Sigmoid colon (tissue), 6 donors: ENCODE measurements at regions not wholly inside any gene's neighbourhood (a gene's known extent, or its start where the extent isn't known, plus 50 kb on each side); places are given as distances from the start of the nearest gene placed in this dataset.

Source experiments
- DNase-seq: peaks from one replicate; pipeline ENCODE4 v3.0.0-alpha.2; 2019
- H3K27ac ChIP-seq, 4 donors: fragments of 200-600 bp; sonication (generic); one replicate each; pipeline ENCODE4 v1.5.1; 2016 to 2019; ENCODE audit warnings: mild to moderate bottlenecking in 1 of 4
- H3K27me3 ChIP-seq, 3 donors: fragments of 200-600 bp; sonication (generic); one replicate each; pipeline ENCODE4 v1.5.1; 2019; ENCODE audit warnings: mild to moderate bottlenecking in 1 of 3
- H3K36me3 ChIP-seq, 4 donors: fragments of 200-600 bp; sonication (generic); one replicate each; pipeline ENCODE4 v1.5.1; 2016 to 2019
- H3K4me1 ChIP-seq, 4 donors: fragments of 200-600 bp; sonication (generic); one replicate each; pipeline ENCODE4 v1.5.1; 2017 to 2019
- H3K4me3 ChIP-seq, 4 donors: fragments of 200-600 bp; sonication (generic); one replicate each; pipeline ENCODE4 v1.5.1; 2017 to 2019; ENCODE audit warnings: mild to moderate bottlenecking in 2 of 4, moderate library complexity in 1 of 4
- H3K9me3 ChIP-seq, 4 donors: fragments of 200-600 bp in 3 of 4; sonication (generic) in 3 of 4; one replicate each; pipeline versions ENCODE4 v1.5.1 to v1.6.1; 2013 to 2019
- CTCF ChIP-seq, 4 experiments: fragments of 450-650 bp in 3 of 4; fragments of 200-600 bp in 1 of 4; IDR thresholded peaks; one replicate each; pipeline ENCODE4 v1.5.1; 2016 to 2019; ENCODE audit warnings: antibody characterized with exemption in 4 of 4, mild to moderate bottlenecking in 3 of 4, moderate library complexity in 2 of 4
- EP300 ChIP-seq, 4 donors: sonication (generic); formaldehyde crosslinking; IDR thresholded peaks; one replicate each; pipeline ENCODE4 v1.6.1; 2017; ENCODE audit warnings: antibody characterized with exemption in 4 of 4
- POLR2A ChIP-seq, 2 donors: fragments of 450-650 bp; IDR thresholded peaks; one replicate each; pipeline ENCODE4 v1.6.1; 2016; ENCODE audit warnings: antibody characterized with exemption in 2 of 2, mild to moderate bottlenecking in 2 of 2, moderate library complexity in 2 of 2
- POLR2AphosphoS5 ChIP-seq, 4 donors: sonication (generic); formaldehyde crosslinking; IDR thresholded peaks; one replicate each; pipeline ENCODE4 v1.6.1; 2017; ENCODE audit warnings: antibody characterized with exemption in 4 of 4
- WGBS, 2 donors: extraction: QIAGEN DNeasy Blood & Tissue Kit; methylation state at CpG; one replicate each; pipeline ENCODE4 v1.1.7; 2013; 5-methylcytosine and 5-hydroxymethylcytosine counted together
- intact Hi-C: fragments of 100-400 bp; cut with DNase I; formaldehyde crosslinking; loops from one replicate; pipeline ENCODE4 v1.15.1; 2023
- donor health status: healthy with polysubstance abuse.
- donor health status: healthy.

- peaks cover 0 to 24% (median 2%) of the 10 kb centered on the region in 4 donors for H3K36me3 ChIP-seq
- no peaks in the 10 kb centered on the region for H3K27me3 ChIP-seq
- H3K4me3 ChIP-seq: no peak overlapping the region
- no peak for DNase-seq
- H3K9me3 ChIP-seq: peaks cover 0 to 10% (median 4%) of the 10 kb centered on the region in 4 donors
- no peak overlapping the region for H3K27ac ChIP-seq
- intact Hi-C loops: loop anchor here (10.0 kb wide), 1 partner anchor 383 kb away; no protein-coding TSS in a partner anchor
- TF ChIP-seq POLR2AphosphoS5 (IDR thresholded peaks at IDR 0.05) (no peak), POLR2A (IDR thresholded peaks at IDR 0.05) (no peak), CTCF (IDR thresholded peaks at IDR 0.05) (no peak), EP300 (IDR thresholded peaks at IDR 0.05) (no peak)
- no peaks in the 10 kb centered on the region for H3K4me1 ChIP-seq
Observed at GRCh38 chr20:52087471-52087870, 104.1 kb downstream of the ZFP64 start.

GRCh38 chr20:52086878-52087277 lies 104.7 kb downstream of the ZFP64 start:
- intact Hi-C loops: loop anchor here (10.0 kb wide), 1 partner anchor 382 kb away; no protein-coding TSS in a partner anchor
- H3K9me3 ChIP-seq: peaks cover 0 to 10% (median 4%) of the 10 kb centered on the region in 4 donors
- peaks cover 0 to 24% (median 2%) of the 10 kb centered on the region in 4 donors for H3K36me3 ChIP-seq
- H3K4me3 ChIP-seq: no peak overlapping the region
- H3K4me1 ChIP-seq: no peaks in the 10 kb centered on the region
- no peak for DNase-seq
- no peaks in the 10 kb centered on the region for H3K27me3 ChIP-seq
- TF ChIP-seq POLR2AphosphoS5 (IDR thresholded peaks at IDR 0.05): no peak
- no peak for TF ChIP-seq CTCF (IDR thresholded peaks at IDR 0.05)
- TF ChIP-seq EP300 (IDR thresholded peaks at IDR 0.05): no peak
- no peak for TF ChIP-seq POLR2A (IDR thresholded peaks at IDR 0.05)
- no peak overlapping the region for H3K27ac ChIP-seq

GRCh38 chr20:52084727-52085126 lies 106.9 kb downstream of the ZFP64 start:
- 97% methylated on average over 28 of the region's 28 CpGs for WGBS, 2 donors
- TF ChIP-seq EP300 (IDR thresholded peaks at IDR 0.05) (no peak), CTCF (IDR thresholded peaks at IDR 0.05) (no peak), POLR2AphosphoS5 (IDR thresholded peaks at IDR 0.05) (no peak), POLR2A (IDR thresholded peaks at IDR 0.05) (no peak)
- intact Hi-C loops: loop anchor here (10.0 kb wide), 1 partner anchor 380 kb away; no protein-coding TSS in a partner anchor

GRCh38 chr20:52083627-52084232 lies 107.8 kb downstream of the ZFP64 start:
- H3K4me1 ChIP-seq: no peaks in the 10 kb centered on the region
- TF ChIP-seq POLR2AphosphoS5 (IDR thresholded peaks at IDR 0.05) (no peak), EP300 (IDR thresholded peaks at IDR 0.05) (no peak), POLR2A (IDR thresholded peaks at IDR 0.05) (no peak), CTCF (IDR thresholded peaks at IDR 0.05) (peak in 3 of 4 experiments; percentile 39 to 42 (median 40))
- no peak overlapping the region for H3K27ac ChIP-seq
- no peak overlapping the region for H3K4me3 ChIP-seq
- intact Hi-C loops: loop anchor here (1.0 to 10.0 kb wide), 2 partner anchors 379 to 444 kb away; no protein-coding TSS in a partner anchor
- H3K36me3 ChIP-seq: peaks cover 0 to 24% (median 2%) of the 10 kb centered on the region in 4 donors
- DNase-seq: peak; percentile 66
- WGBS, 2 donors: 36 to 45% methylated on average over 11 of the region's 11 CpGs
- H3K27me3 ChIP-seq: no peaks in the 10 kb centered on the region
- peaks cover 0 to 10% (median 4%) of the 10 kb centered on the region in 4 donors for H3K9me3 ChIP-seq

More at GRCh38 chr20:52084727-52085126, 106.9 kb downstream of the ZFP64 start:
- Histone ChIP-seq H3K4me1 (no peaks in the 10 kb centered on the region), H3K27me3 (no peaks in the 10 kb centered on the region), H3K4me3 (no peak overlapping the region), H3K36me3 (peaks cover 0 to 24% (median 2%) of the 10 kb centered on the region in 4 donors), H3K9me3 (peaks cover 0 to 10% (median 4%) of the 10 kb centered on the region in 4 donors), H3K27ac (no peak overlapping the region)
- DNase-seq: no peak
